ENCODE measurements at regions not wholly inside any gene's neighbourhood (a gene's known extent, or its start where the extent isn't known, plus 50 kb on each side); places are given as distances from the start of the nearest gene placed in this dataset.

- DNase-seq (ENCODE audit: low spot score), result peak; percentile 6
Measured at GRCh38 chr9:119639287-119639955, 270.2 kb upstream of the BRINP1 start.

- no peak for DNase-seq (ENCODE audit: low spot score)
Measured at GRCh38 chr9:119634006-119634405, 264.8 kb upstream of the BRINP1 start.

GRCh38 chr9:119611565-119611964, 242.3 kb upstream of the BRINP1 start:
- no peak for DNase-seq (ENCODE audit: low spot score)

GRCh38 chr9:119609277-119609971, 240.2 kb upstream of the BRINP1 start:
- DNase-seq (ENCODE audit: low spot score), result no peak

GRCh38 chr9:119601632-119602031, 232.4 kb upstream of the BRINP1 start:
- no peak for DNase-seq (ENCODE audit: low spot score)

GRCh38 chr9:119597499-119597898, 228.3 kb upstream of the BRINP1 start:
- DNase-seq (ENCODE audit: low spot score), result no peak

GRCh38 chr9:119596703-119597102, 227.5 kb upstream of the BRINP1 start:
- no peak for DNase-seq (ENCODE audit: low spot score)

GRCh38 chr9:119588874-119589744, 219.9 kb upstream of the BRINP1 start:
- DNase-seq (ENCODE audit: low spot score), result no peak

- DNase-seq (ENCODE audit: low spot score), result no peak
Measured at GRCh38 chr9:119577881-119578280, 208.6 kb upstream of the BRINP1 start.

GRCh38 chr9:119559986-119560385, 190.8 kb upstream of the BRINP1 start:
- DNase-seq (ENCODE audit: low spot score), result no peak

- no peak for DNase-seq (ENCODE audit: low spot score)
Measured at GRCh38 chr9:119559056-119559455, 189.8 kb upstream of the BRINP1 start.

- DNase-seq (ENCODE audit: low spot score), result peak; percentile 41
Measured at GRCh38 chr9:119556129-119556875, 187.1 kb upstream of the BRINP1 start.

GRCh38 chr9:119544492-119544891, 175.3 kb upstream of the BRINP1 start:
- DNase-seq (ENCODE audit: low spot score), result no peak

- no peak for DNase-seq (ENCODE audit: low spot score)
Measured at GRCh38 chr9:119537138-119537537, 167.9 kb upstream of the BRINP1 start.

- no peak for DNase-seq (ENCODE audit: low spot score)
Measured at GRCh38 chr9:119533504-119533903, 164.3 kb upstream of the BRINP1 start.

- no peak for DNase-seq (ENCODE audit: low spot score)
Measured at GRCh38 chr9:119526698-119527097, 157.5 kb upstream of the BRINP1 start.

GRCh38 chr9:119523508-119523907, 154.3 kb upstream of the BRINP1 start:
- DNase-seq (ENCODE audit: low spot score), result no peak

GRCh38 chr9:119522381-119522780, 153.1 kb upstream of the BRINP1 start:
- no peak for DNase-seq (ENCODE audit: low spot score)

- no peak for DNase-seq (ENCODE audit: low spot score)
Measured at GRCh38 chr9:119509291-119509905, 140.2 kb upstream of the BRINP1 start.

GRCh38 chr9:119501374-119501773, 132.1 kb upstream of the BRINP1 start:
- no peak for DNase-seq (ENCODE audit: low spot score)

- DNase-seq (ENCODE audit: low spot score), result no peak
Measured at GRCh38 chr9:119500072-119500771, 131.0 kb upstream of the BRINP1 start.

All from SW480 (cell line).